ENCODE measurements at regions not wholly inside any gene's neighbourhood (a gene's known extent, or its start where the extent isn't known, plus 50 kb on each side); places are given as distances from the start of the nearest gene placed in this dataset.

- Mint-ChIP-seq H3K36me3 (ENCODE audit: low read depth, unreplicated experiment) (no peaks in the 10 kb centered on the region), H3K4me1 (ENCODE audit: unreplicated experiment) (no peaks in the 10 kb centered on the region), H3K9me3 (ENCODE audit: unreplicated experiment) (no peaks in the 10 kb centered on the region), H3K4me3 (ENCODE audit: unreplicated experiment) (no peak overlapping the region), H3K27ac (ENCODE audit: unreplicated experiment) (no peak overlapping the region), H3K27me3 (ENCODE audit: unreplicated experiment) (peaks cover 5% of the 10 kb centered on the region)
- no peak for DNase-seq (ENCODE audit: low spot score)
- TF ChIP-seq CTCF (IDR thresholded peaks at IDR 0.05; ENCODE audit: unreplicated experiment) = no peak
Measured at GRCh38 chr9:135260221-135261180, 173.0 kb downstream of the OLFM1 start.

- Mint-ChIP-seq H3K27ac (ENCODE audit: unreplicated experiment) (no peak overlapping the region), H3K36me3 (ENCODE audit: low read depth, unreplicated experiment) (no peaks in the 10 kb centered on the region), H3K27me3 (ENCODE audit: unreplicated experiment) (peaks cover 5% of the 10 kb centered on the region), H3K4me3 (ENCODE audit: unreplicated experiment) (no peak overlapping the region), H3K4me1 (ENCODE audit: unreplicated experiment) (no peaks in the 10 kb centered on the region), H3K9me3 (ENCODE audit: unreplicated experiment) (no peaks in the 10 kb centered on the region)
- DNase-seq (ENCODE audit: low spot score) = no peak
- TF ChIP-seq CTCF (IDR thresholded peaks at IDR 0.05; ENCODE audit: unreplicated experiment) = no peak
Measured at GRCh38 chr9:135262248-135262647, 174.8 kb downstream of the OLFM1 start.

GRCh38 chr9:135263511-135263910, 176.0 kb downstream of the OLFM1 start:
- no peak for DNase-seq (ENCODE audit: low spot score)
- Mint-ChIP-seq H3K9me3 (ENCODE audit: unreplicated experiment) (no peaks in the 10 kb centered on the region), H3K4me1 (ENCODE audit: unreplicated experiment) (no peaks in the 10 kb centered on the region), H3K36me3 (ENCODE audit: low read depth, unreplicated experiment) (no peaks in the 10 kb centered on the region), H3K27ac (ENCODE audit: unreplicated experiment) (no peak overlapping the region), H3K27me3 (ENCODE audit: unreplicated experiment) (peaks cover 5% of the 10 kb centered on the region), H3K4me3 (ENCODE audit: unreplicated experiment) (no peak overlapping the region)
- no peak for TF ChIP-seq CTCF (IDR thresholded peaks at IDR 0.05; ENCODE audit: unreplicated experiment)

- peaks cover 5% of the 10 kb centered on the region for H3K27me3 Mint-ChIP-seq (ENCODE audit: unreplicated experiment)
- H3K9me3 Mint-ChIP-seq (ENCODE audit: unreplicated experiment) = no peaks in the 10 kb centered on the region
- no peak overlapping the region for H3K27ac Mint-ChIP-seq (ENCODE audit: unreplicated experiment)
- H3K4me1 Mint-ChIP-seq (ENCODE audit: unreplicated experiment) = no peaks in the 10 kb centered on the region
- peaks cover 8% of the 10 kb centered on the region for H3K36me3 Mint-ChIP-seq (ENCODE audit: low read depth, unreplicated experiment)
- no peak overlapping the region for H3K4me3 Mint-ChIP-seq (ENCODE audit: unreplicated experiment)
- TF ChIP-seq CTCF (IDR thresholded peaks at IDR 0.05; ENCODE audit: unreplicated experiment) = no peak
- DNase-seq (ENCODE audit: low spot score) = no peak
Measured at GRCh38 chr9:135265931-135266330, 178.5 kb downstream of the OLFM1 start.

- H3K27me3 Mint-ChIP-seq (ENCODE audit: unreplicated experiment) = peaks cover 5% of the 10 kb centered on the region
- H3K4me1 Mint-ChIP-seq (ENCODE audit: unreplicated experiment) = no peaks in the 10 kb centered on the region
- no peaks in the 10 kb centered on the region for H3K9me3 Mint-ChIP-seq (ENCODE audit: unreplicated experiment)
- peaks cover 8% of the 10 kb centered on the region for H3K36me3 Mint-ChIP-seq (ENCODE audit: low read depth, unreplicated experiment)
- H3K4me3 Mint-ChIP-seq (ENCODE audit: unreplicated experiment) = no peak overlapping the region
- TF ChIP-seq CTCF (IDR thresholded peaks at IDR 0.05; ENCODE audit: unreplicated experiment) = no peak
- no peak for DNase-seq (ENCODE audit: low spot score)
- no peak overlapping the region for H3K27ac Mint-ChIP-seq (ENCODE audit: unreplicated experiment)
Measured at GRCh38 chr9:135267191-135267809, 179.8 kb downstream of the OLFM1 start.
